Frontal cortex (tissue), 3 donors: ENCODE measurements at regions not wholly inside any gene's neighbourhood (a gene's known extent, or its start where the extent isn't known, plus 50 kb on each side); places are given as distances from the start of the nearest gene placed in this dataset.

Source experiments
- DNase-seq, 2 donors: peaks; one replicate each; pipeline ENCODE4 v3.0.0; 2012; ENCODE audit warnings: low spot score in 2 of 2
- FAIRE-seq: peaks from 2 replicates; lab custom pipeline; 2012; peaks lifted over from hg19 to GRCh38; lab: Jason Lieb, UNC
- donor health status: control.
- donor health status: control.
- donor health status: control.

- no peak for DNase-seq
- FAIRE-seq: no peak
These were observed 75.5 kb upstream of the VSTM2B start for GRCh38 chr19:29450306-29450705.

- DNase-seq: no peak
- FAIRE-seq: no peak
These were observed 75.0 kb upstream of the VSTM2B start for GRCh38 chr19:29450812-29451211.

- DNase-seq (no peak), FAIRE-seq (no peak)
These were observed 71.7 kb upstream of the VSTM2B start for GRCh38 chr19:29454109-29454508.

GRCh38 chr19:29457413-29457812, 68.4 kb upstream of the VSTM2B start:
- no peak for DNase-seq
- no peak for FAIRE-seq

GRCh38 chr19:29467824-29468401, 57.9 kb upstream of the VSTM2B start:
- FAIRE-seq: no peak
- DNase-seq: peak in 1 of 2 donors; percentile 30

- DNase-seq (no peak), FAIRE-seq (no peak)
These were observed 50.3 kb upstream of the VSTM2B start for GRCh38 chr19:29475469-29475868.
